ENCODE measurements at regions not wholly inside any gene's neighbourhood (a gene's known extent, or its start where the extent isn't known, plus 50 kb on each side); places are given as distances from the start of the nearest gene placed in this dataset.

DNA sequence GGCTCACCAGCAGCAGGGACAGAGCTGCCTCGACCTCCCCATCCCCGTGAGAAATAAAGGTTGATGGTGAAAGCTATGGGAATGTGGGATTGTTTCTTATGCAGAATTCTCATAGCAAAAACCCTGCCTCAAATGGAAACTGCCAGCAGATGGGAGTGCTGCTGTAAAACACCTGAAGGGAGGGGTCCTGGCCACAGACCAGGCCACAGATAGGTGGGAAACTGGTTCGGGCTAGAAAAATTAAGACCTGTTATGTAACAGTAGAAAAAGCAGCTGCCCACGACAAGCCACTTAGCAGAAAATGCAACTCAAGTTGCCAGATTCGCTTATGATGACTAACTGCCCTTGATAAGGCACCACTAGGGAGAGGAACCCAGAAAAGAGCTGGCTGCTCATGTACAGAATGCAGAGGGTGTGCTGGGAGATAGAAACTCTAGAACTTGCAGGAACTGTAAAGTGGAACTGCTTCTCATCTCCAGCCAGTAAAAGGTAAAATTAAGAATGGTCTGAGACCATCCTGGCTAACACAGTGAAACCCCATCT is 114.5 kb upstream of the SALL3 start:
- Mint-ChIP-seq H3K27ac (no peak overlapping the region), H3K9me3 (peaks cover 14% of the 10 kb centered on the region), H3K4me1 (peaks cover 27% of the 10 kb centered on the region), H3K36me3 (ENCODE audit: low read depth) (no peaks in the 10 kb centered on the region), H3K27me3 (ENCODE audit: low read depth, poor library complexity) (peaks cover 4% of the 10 kb centered on the region), H3K4me3 (no peak overlapping the region)
- DNase-seq: no peak
- no peak for TF ChIP-seq CTCF (IDR thresholded peaks at IDR 0.05)

- Mint-ChIP-seq H3K9me3 (peaks cover 14% of the 10 kb centered on the region), H3K27me3 (ENCODE audit: low read depth, poor library complexity) (peaks cover 4% of the 10 kb centered on the region), H3K4me1 (peaks cover 28% of the 10 kb centered on the region), H3K4me3 (no peak overlapping the region), H3K36me3 (ENCODE audit: low read depth) (no peaks in the 10 kb centered on the region), H3K27ac (peak overlapping the region; percentile 85)
- no peak for DNase-seq
- TF ChIP-seq CTCF (IDR thresholded peaks at IDR 0.05): no peak
Observed at GRCh38 chr18:78865771-78866310, 113.8 kb upstream of the SALL3 start.

GRCh38 chr18:78867131-78867530 is 112.5 kb upstream of the SALL3 start:
- no peak overlapping the region for H3K27ac Mint-ChIP-seq
- H3K4me3 Mint-ChIP-seq: no peak overlapping the region
- no peak for DNase-seq
- no peak for TF ChIP-seq CTCF (IDR thresholded peaks at IDR 0.05)
- peaks cover 39% of the 10 kb centered on the region for H3K4me1 Mint-ChIP-seq
- H3K9me3 Mint-ChIP-seq: peaks cover 14% of the 10 kb centered on the region
- H3K27me3 Mint-ChIP-seq (ENCODE audit: low read depth, poor library complexity): peaks cover 4% of the 10 kb centered on the region
- no peaks in the 10 kb centered on the region for H3K36me3 Mint-ChIP-seq (ENCODE audit: low read depth)

DNA sequence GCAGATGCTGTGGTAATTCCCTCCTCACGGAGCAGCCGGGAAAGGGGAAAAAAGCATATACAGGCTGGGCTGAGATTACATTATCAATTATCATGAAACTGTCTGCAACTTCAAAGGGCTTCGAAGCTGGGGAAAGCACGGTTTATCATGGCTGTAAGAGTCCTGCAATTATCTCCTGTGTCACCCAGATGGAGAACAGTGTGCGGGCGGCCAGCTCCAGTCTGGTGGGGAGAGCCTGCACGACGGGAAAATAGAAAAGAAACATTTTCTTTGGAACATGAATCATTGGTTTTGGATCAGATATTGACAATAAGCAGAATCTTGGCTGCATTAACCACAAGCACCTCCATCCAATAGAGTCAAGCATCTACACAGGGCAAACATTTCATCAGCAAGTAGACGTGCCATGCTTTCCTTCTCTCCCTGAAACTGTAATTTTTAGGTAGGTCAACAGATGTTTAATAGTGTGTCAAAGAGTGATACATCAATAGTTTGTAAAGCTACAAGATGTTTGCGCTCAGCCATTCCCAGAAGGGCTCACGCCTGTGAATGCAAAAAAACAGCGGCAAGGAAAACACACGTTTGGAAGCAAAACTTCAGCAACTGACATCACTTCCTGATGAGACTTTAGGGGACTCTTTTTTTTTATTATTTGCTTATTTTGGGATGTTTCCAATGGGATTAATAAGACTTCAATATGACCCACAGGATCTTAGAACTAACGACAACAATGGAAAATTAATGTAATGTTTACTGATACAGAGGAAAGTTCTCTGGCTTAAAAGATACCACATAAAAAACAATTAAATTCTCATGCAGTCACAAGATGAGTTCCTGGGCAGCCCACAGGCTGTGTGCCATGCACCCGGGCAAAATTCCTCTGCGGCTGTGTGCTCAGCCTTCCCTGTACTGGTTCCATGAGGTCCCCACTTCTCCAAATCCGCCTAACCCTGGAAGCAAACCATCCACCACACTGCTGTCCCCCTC is 111.0 kb upstream of the SALL3 start:
- Mint-ChIP-seq H3K4me1 (peaks cover 44% of the 10 kb centered on the region), H3K36me3 (ENCODE audit: low read depth) (no peaks in the 10 kb centered on the region), H3K9me3 (peaks cover 12% of the 10 kb centered on the region), H3K27me3 (ENCODE audit: low read depth, poor library complexity) (peaks cover 4% of the 10 kb centered on the region), H3K27ac (no peak overlapping the region), H3K4me3 (no peak overlapping the region)
- TF ChIP-seq CTCF (IDR thresholded peaks at IDR 0.05): no peak
- no peak for DNase-seq

DNA sequence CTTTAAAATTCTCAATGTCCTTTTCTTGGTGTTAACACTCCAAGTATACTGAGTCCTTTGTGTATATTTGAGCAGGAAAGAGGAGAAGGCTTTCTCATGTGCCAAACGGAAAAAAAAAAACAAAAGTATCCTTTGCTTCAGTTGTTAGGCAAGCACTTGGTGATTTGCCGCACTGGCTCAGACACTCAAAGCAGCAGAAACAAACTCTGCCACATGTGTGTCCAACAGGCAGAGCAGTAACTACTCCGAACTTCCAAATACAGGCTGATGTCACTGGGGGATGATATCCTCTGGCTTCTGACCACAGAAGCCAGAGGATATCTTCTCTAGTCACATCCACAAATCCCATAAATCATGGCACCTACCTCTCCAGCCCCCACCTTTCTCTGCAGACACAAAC is 108.0 kb upstream of the SALL3 start:
- peak overlapping the region; percentile 55 for H3K27ac Mint-ChIP-seq
- H3K4me3 Mint-ChIP-seq: no peak overlapping the region
- peaks cover 2% of the 10 kb centered on the region for H3K27me3 Mint-ChIP-seq (ENCODE audit: low read depth, poor library complexity)
- TF ChIP-seq CTCF (IDR thresholded peaks at IDR 0.05): no peak
- H3K9me3 Mint-ChIP-seq: no peaks in the 10 kb centered on the region
- peaks cover 44% of the 10 kb centered on the region for H3K4me1 Mint-ChIP-seq
- no peak for DNase-seq
- H3K36me3 Mint-ChIP-seq (ENCODE audit: low read depth): no peaks in the 10 kb centered on the region
